A673 (cell line): ENCODE measurements at regions not wholly inside any gene's neighbourhood (a gene's known extent, or its start where the extent isn't known, plus 50 kb on each side); places are given as distances from the start of the nearest gene placed in this dataset.

Experiments used
- CTCF ChIP-seq: fragments of 300-800, 200-600 bp; sonication (generic); conservative IDR thresholded peaks from 2 replicates; pipeline ENCODE4 v1.5.1; 2017; ENCODE audit warnings: low read depth, mild to moderate bottlenecking, antibody characterized with exemption, low read length, moderate library complexity, mixed read lengths
- EZH2 ChIP-seq: fragments of 200-600 bp; sonication (generic); IDR thresholded peaks from 2 replicates; pipeline ENCODE4 v1.6.1; 2017; ENCODE audit warnings: borderline replicate concordance, low read depth, mild to moderate bottlenecking, mixed read lengths, antibody characterized with exemption, low read length; ENCODE audit not compliant: poor library complexity, severe bottlenecking

GRCh38 chr4:153154007-153154975 is 50.0 kb upstream of the TRIM2 start:
- TF ChIP-seq CTCF = no peak
- no peak for TF ChIP-seq EZH2
